Stimulated activated CD4-positive, alpha-beta T cell treated with anti-CD3 and anti-CD28 coated beads, TNF-alpha, amount 100 ng/mL, for 24 hours (primary cell): ENCODE measurements at regions not wholly inside any gene's neighbourhood (a gene's known extent, or its start where the extent isn't known, plus 50 kb on each side); places are given as distances from the start of the nearest gene placed in this dataset.

Experiments used
- DNase-seq, 3 experiments: peaks; one replicate each; pipeline ENCODE4 v3.0.0-alpha.2; 2020; ENCODE audit warnings: low read depth in 3 of 3

DNA sequence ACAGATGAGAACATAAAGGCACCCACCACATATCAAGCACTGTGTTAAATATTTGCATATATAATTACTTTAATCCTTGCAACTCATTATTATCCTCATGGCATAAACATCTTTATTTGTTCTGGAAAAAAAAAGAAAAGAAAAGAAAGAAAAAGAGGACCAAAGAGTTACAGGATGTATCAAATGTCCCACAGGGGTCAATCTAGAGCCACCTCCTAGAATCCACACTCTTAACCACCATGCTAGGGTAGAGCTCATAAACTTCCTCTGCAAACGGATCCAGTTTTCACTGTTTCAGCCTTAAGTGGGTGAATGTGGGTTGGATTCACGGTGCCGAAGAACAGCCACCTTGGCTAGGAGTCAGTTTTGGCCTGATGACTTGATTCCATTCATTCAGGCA is 171.1 kb upstream of the PPARGC1A start:
- DNase-seq, result no peak

DNA sequence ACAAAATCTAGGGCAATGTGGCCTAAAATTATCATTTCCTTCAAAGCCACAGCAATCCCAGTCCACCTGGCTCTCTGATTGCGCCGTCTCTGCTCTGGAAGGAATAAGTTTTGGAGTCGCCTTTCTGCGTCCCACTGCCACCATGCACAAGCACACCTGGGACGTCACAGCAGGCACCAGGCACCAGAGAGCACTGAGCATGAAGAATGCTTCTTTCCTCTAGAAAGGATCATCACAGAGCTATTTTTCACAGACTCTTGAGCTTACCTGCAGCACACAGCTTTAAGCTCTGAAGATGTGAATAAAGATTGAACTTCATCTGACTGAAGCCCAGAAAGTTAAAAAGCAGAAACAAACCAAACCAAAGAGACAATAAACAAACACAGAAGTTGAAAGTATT is 170.0 kb upstream of the PPARGC1A start:
- no peak for DNase-seq

DNA sequence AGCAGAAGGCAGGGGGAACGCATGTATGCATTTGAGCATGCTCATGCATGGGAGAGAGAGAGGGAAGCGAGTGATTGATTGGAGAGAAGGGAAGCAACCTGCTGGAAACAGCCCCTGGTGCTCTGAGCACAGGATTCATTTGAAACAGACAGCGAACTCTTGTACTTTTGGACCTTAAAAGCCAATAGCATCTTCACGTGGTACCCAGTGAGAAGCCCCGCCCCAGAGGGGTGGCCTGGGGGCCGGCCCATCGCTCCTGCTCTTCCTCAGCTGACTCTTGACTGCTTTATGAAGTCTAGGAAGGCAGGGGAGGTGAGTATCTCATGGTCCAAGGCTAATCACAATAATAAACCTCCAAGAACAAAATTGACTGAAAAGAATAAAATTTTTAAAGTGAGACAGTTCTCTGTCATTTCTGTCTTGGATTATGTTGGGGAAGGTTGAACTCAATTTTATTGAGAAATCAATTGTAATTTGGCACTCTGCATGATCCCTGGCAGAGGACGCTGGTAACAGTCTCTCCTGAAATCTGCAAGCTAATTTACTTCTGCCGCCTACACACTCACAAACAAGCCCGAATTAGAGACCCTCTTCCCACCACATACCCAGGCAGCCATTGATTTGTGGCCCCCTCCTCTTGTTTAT is 168.2 kb upstream of the PPARGC1A start:
- DNase-seq, result no peak

DNA sequence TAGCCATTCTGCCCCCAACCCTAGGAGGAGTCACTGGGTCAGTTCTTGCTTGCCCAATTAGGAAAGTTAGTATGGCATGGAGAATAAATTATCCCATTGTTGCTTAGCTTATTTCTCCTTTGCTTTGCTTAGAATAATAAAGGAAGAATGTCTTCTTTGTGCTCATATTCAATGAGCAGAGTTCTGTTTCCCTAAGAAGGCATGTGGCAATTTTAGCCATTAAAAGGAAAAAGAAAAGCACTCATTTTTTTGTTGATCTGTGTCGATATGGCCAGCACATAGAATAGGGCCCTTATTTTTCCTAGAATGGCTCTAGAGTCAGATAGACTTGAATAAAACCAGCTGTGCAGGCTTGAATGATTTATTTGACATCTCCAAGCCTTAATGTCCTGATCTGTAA is 166.4 kb upstream of the PPARGC1A start:
- no peak for DNase-seq

DNA sequence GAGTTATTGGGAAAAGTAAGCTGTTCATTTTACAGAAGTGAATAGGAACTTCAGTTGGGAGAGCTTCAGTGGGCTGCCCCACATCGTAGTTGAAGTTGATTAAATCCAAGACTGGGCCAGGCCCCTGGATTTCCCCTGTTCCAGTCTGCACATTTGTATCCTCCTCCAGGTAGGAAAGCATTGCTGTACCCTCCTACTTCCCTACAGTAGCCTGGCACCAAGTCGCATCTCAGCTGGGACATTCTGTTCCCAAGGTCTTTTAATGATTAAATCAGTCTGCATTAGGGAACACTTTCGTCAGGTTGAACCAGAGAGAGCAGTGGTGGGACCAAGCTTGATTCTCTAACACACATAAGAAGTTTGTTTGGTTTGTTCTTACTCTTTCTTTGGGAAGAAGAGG is 165.8 kb upstream of the PPARGC1A start:
- DNase-seq, result no peak

DNA sequence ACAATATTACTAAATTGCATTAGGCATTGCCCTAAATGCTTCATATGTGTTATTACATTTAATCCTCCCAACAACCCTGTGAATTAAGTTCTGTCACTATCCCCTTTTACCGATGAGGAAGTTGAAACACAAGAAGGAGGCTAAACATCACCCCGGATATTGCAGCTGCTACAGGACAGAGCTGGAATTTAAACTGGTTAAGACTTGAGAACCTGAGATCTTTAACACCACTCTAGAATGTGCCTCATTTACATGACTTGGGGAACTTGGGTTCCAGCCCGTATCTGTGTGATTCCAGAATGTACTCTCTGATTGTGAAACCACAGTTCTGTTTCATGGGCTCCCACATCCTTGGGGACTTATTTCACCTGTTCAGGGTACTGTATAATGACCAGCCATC is 165.1 kb upstream of the PPARGC1A start:
- no peak for DNase-seq

DNA sequence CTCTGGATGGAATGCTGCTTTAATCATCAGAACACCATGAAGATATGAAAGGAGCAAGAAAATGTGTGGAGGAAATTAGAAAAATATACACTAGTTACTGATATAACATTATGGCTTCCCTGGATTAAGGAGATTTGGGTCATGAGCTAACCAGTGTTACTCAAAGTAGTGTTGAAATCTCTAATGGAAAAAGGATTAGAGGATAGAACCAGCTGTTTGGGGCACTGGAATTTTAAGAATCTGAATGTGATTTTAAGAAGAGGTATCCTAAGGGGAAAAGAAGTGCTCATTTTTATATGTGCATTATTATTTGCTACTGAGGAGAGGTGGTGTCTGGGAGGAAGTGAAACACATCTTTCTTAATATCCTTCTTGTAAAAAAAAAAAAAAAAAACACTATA is 164.1 kb upstream of the PPARGC1A start:
- no peak for DNase-seq

DNA sequence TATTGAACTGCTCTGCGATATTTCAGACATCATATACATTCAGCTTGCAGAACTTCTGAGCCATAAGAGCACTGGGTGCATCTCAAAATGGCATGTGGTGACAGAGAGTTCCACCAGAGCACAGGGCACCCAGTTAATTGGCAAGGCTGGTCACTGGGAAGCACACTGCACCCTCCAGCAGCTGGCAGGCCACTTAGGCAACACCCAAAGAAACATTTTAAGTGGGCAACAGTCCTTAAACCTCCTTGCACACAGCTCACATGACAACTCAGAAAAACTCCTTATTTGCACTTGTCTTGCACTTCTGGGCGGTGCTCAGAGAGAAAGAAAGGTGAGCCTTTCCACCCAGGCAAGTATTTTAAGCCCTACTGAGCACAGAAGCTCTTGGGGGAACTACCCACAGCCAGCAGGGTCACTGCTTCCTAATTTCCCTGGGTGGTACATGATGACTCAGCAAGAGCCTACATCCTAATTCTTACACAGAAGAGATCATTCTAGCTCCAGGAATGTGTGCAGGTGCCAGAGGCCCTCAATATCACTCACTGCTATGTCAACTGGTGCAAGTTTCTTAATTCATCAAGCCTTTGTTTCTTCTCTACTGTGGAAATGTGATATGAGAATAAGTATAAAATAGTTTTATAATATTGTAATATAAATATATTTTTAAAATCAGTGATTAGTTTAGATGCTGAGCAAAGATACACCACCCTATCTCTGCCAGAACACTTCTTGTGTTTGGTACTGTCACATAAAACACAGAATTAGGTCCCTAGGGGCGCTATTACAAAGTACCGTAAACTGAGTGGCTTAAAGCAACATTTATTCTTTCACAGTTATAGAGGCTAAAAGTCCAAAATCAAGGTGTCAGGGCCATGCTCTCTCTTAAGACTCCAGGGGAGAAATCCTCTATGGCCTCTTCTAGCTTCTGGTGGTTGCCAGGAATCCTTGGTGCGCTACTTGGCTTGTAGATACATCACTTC is 155.1 kb upstream of the PPARGC1A start:
- no peak for DNase-seq

DNA sequence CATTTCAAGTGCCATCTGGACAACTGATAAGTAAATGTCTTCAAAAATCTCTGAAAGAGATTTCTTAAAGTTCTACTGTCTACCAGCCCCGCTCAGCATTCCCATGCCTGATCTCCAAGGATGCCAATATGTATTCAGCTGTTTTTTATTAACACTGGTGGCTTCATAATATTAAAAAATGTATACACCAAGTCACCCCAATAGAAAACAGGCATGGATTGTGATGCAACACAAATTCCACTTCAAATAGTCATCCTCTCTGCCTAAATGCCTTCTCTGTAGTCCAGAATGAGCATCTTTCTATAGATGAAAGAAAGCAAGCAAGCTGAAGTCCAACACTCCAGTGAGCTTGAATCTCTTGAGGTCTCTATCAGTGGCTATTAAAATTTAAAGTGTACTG is 152.2 kb upstream of the PPARGC1A start:
- DNase-seq, result no peak

DNA sequence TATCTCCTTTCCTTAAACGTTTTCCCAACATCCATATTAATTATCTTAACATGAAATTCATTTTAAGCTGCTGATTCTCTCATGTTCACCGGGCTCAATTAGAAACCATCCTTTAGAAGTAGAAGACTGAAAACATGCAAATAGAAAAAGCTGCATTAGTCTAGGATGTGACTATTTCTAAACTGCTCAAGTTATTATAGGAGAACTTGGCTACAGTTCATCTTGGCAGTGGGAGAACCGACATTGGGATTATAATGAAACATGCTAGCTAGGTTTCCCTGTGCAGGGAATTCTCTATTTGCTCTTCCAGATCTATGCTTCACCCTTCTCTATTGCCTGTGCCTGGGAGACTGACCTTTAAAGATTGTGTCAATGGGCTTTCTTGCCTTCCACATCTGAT is 151.0 kb upstream of the PPARGC1A start:
- no peak for DNase-seq

DNA sequence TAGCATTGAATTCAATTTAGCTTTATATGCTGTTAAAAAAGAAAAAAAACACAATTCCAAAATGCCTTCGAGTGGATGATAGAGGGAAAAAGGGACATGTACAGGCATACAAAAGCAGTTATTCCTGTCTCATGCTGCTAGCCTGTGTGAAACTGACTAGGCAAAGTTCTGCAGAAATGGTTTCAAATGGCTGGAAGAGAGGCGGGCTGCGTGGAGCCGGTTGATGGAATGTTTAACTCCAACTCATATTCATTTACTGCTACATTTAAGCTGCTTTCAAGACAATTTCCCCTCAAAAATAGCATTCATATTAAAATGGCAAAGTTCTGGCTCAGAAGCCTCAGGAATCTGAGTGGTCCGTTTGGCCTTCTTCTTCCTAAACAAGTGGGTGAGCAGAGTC is 143.8 kb upstream of the PPARGC1A start:
- no peak for DNase-seq

DNA sequence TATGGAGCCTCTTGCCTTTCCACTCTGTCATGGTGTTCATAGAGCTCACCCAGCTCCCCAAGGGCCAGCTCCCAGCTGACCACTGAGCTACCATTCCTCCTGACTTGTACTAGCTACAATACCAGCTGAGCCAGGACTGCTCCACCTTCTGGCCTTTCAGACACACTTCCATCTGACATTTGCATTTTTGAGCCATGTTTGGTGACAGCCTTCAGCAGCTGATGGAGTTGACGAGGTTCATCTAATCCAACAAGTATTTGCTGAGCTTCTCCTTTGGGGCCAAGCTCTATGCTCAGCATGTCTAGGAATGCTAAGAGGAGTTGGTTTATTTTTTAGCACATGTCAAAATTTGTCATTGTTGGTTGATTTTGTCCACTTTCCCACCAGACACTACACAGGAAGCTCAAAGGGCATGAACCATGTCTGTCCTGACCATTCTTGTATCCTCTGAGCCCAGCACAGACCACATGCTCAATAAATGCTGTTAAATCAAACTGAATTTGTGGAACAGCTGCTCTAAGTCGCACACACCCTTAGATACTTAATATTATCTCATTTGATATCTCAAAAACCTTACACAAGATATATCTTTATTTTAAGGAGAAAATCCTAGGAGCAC is 142.6 kb upstream of the PPARGC1A start:
- no peak for DNase-seq

DNA sequence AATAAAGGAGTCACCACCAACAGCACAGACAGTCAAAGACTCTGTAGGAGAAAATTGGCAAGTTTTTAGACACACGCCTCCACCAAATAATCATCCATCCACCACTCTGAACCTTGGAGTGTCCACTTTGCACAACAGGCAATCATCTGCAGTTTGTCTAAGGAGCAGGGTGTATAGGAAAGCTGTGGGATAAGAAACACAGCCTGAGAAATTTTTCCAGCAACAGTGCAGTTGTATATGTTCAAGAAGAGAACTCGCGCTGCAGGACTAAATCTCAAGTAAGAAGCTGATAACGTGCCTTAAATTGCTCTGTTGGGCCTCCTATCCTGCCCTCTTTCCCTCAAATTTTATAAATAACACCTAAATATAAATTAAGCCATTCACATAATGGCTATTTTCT is 136.7 kb upstream of the PPARGC1A start:
- DNase-seq, result no peak

DNA sequence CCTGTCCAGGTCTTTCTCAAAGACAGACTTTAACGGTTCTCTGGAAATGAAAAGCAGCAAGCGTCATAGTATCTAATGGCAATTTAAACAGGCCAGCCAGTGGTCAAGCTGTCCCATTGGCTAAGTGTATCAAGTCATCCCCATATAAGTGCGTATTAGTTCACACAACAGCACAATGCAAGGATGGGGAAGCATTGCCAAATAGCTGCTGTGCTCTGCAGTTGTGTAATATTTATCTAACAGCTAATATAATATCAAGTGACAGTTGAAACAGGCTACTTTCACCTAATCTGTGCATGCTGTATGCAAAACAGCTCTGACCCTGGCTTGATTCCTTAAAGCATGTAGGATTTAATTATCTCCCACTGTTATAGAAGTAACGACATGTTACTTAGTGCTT is 134.8 kb upstream of the PPARGC1A start:
- DNase-seq, result no peak

DNA sequence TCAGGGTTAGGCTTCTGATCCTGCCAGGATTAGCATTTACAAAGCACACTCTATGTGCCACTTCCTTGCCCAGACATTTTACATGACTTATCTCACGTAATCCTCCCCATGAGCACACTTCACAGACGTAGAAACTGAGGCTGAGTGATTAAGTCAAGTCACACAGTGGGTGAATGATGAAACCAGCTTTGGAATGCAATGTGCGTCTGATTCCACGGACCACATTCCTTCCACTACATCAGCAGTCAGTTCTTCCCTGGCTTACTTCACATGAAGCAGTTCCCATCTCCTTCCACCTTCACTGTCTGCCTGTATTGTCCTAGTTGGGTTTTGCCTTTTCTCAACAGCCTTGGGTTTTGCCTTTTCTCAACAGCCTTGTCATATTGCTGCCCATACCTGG is 134.3 kb upstream of the PPARGC1A start:
- DNase-seq, result no peak

DNA sequence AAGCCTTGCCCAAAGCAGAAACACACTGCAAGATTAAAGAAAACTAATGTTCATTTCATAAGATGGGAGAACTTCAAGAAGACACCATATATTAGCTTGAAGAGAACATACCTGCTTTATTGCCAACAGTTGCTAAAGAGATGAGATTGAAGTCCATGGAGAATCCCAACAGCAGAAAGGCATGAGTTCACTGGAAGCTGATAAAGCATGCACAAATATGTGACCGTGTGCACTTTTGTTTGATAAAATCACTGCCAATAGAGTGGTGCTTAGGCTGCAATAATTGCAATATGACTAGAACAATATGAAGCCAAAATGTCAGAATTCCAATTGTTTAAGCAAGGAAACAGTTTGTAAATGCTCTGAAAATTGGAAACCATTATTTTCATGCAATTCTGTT is 125.9 kb upstream of the PPARGC1A start:
- DNase-seq, result no peak

DNA sequence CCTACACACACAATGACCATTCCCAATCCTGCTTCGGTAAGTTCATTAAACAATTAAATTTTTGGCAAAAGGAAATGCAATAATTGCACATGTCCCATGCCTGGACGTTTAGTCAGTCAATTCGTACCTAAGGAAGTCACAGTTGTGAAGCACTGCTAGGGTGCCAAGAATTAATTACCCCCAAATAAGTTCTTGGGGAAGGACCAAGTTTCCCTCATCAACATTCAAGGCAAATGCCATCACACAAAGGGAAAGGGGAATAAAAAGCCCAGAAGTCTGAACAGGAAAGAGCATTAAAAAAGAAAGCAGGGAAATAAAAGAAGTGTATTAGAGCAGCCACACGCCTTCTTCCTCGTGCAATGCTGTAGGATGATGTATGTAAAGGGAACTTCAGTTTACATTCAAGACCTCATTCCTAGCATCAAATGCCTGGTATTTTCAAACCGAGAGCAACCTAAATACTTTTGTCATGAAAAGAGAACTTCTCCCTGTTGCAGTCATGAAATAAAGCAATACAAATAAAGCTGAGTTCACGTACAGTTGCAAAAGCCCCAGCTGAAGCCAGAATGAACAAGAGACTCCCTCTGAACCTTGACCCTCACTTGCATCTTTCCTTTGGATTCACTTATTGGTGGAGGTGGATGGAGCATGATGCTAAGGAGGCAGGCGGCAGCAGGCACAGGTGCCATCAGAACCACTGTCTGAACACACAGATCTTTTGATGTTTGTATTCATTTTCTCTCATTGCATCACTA is 124.0 kb upstream of the PPARGC1A start:
- DNase-seq, result no peak

DNA sequence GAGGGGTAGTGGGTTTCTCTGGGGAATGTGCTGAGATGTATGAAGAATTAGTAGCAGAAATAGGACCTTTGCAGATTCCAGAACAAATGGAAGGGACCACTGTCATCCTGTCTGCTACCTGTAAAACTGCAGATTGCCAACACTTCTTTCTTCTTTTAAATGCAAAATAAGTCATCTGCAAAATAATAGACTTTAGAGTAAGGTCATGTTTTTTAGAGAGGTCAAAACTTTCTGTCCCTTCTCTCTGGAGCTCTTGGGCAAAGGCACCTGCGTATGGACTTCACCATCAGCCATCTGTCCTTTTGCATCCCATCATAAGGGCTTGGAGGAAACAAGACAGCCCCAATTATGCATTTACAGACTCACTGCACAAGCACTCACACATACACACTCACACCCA is 121.1 kb upstream of the PPARGC1A start:
- DNase-seq, result no peak

DNA sequence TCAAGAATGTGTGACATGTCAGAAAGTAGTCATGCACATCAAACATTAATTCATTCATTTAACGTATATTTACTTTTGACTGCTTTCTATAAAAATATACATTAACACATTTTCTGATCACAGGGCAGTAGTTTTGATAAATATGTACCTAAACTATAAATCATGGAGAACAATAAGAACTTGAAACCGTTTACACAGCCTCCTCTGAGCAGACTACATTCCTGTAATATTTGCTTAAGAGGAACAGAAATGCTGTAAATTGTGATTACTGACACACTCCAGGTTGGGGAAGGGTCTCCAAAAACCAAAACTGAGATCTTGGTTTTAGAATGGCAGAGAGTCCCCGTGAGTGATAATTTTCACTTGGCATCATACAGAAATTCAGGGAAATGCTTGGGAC is 120.7 kb upstream of the PPARGC1A start:
- DNase-seq, result no peak

DNA sequence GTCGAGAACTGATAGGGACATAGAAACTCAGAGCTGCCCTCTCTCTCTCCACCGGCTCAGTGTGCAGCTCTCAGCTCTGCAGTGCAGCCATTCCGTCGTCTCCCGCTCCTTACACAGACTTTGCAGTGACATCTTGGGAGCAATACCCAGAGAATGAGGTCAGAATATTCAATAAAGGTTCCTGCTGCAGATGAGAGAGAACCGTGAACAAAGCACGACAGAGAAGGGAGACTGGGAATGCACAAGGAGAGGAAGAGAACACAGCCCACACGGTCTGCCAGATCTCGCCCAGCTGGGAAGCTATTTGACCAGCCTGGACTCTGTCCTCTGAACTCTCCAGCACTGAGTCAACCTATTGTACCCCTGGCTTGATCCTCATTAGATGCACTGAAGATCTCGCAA is 118.0 kb upstream of the PPARGC1A start:
- no peak for DNase-seq

DNA sequence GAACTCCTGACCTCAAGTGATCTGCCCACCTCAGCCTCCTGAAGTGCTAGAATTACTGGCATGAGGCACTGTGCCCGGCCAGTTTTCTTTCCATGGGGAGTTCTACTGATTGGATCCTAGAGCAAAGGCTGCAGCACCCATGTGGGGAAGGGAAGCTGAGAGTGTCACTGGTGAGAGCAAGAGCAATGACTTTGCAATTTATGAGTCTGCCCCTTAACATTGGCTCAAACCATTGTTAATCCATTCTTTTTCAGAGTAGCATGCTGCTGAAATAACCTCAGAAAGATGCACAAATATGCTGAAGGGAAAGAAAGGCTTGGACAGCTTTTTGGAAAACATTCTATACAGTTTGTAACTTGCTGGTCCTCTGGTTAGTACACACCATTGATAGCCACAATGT is 116.4 kb upstream of the PPARGC1A start:
- DNase-seq, result no peak

DNA sequence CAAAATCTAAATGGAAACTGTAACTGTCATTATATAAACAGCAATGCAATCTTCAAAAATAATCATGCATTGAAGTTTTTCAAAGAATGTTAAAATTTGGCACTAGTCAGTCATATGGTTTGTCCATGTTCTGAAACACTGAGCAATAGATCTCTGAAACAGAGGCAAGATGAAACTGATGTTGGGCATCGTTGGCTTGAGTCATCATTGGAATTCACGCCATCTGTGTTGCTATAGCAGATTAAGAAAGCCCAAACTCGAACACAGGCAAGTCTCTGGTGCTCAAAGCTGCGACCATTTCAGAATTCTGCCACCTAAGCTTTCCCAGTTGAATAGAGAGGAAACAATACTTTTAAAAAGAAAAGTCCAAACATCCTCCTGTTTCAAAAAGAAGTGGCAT is 114.1 kb upstream of the PPARGC1A start:
- DNase-seq, result no peak
